ENCODE measurements at regions not wholly inside any gene's neighbourhood (a gene's known extent, or its start where the extent isn't known, plus 50 kb on each side); places are given as distances from the start of the nearest gene placed in this dataset.

- no peak for DNase-seq
- Histone ChIP-seq H4K91ac (ENCODE audit: insufficient read length, low read depth, low read length) (no peak overlapping the region), H3K27ac (ENCODE audit: insufficient read length, low read depth, low read length) (no peak overlapping the region), H3K79me2 (ENCODE audit: insufficient read depth, low read length) (no peaks in the 10 kb centered on the region), H3K4me2 (ENCODE audit: insufficient read depth, insufficient read length, low read length) (no peak overlapping the region), H3K27me3 (ENCODE audit: insufficient read depth, low read length) (no peaks in the 10 kb centered on the region), H3T11ph (ENCODE audit: low read length) (no peak overlapping the region), H2BK20ac (ENCODE audit: low read depth, low read length, poor library complexity, severe bottlenecking) (no peak overlapping the region), H3K56ac (ENCODE audit: insufficient read length, low read depth, low read length) (no peak overlapping the region), H3K9ac (ENCODE audit: extremely low read depth, insufficient read length, low read length) (no peak overlapping the region), H2BK120ac (ENCODE audit: low read depth, low read length, poor library complexity, severe bottlenecking) (no peak overlapping the region), H4K8ac (replicated peaks; ENCODE audit: insufficient read length, low read depth, low read length) (no peak overlapping the region), H3K23me2 (ENCODE audit: insufficient read length, low read depth, low read length, poor library complexity, severe bottlenecking) (no peaks in the 10 kb centered on the region), H2BK5ac (ENCODE audit: insufficient read length, low read length) (no peak overlapping the region), H3K14ac (ENCODE audit: insufficient read depth, low read length) (no peak overlapping the region), H3K4me1 (ENCODE audit: insufficient read depth, low read length) (no peaks in the 10 kb centered on the region), H4K5ac (ENCODE audit: insufficient read length, low read depth, low read length) (no peak overlapping the region), H3K9me3 (ENCODE audit: control insufficient read depth, low read depth, low read length) (no peaks in the 10 kb centered on the region), H2AFZ (ENCODE audit: low read length) (no peak overlapping the region), H2BK12ac (ENCODE audit: insufficient read length, low read depth, low read length) (no peak overlapping the region), H3K4ac (ENCODE audit: low read depth, low read length) (no peak overlapping the region), H3K79me1 (ENCODE audit: insufficient read depth, low read depth, low read length, poor library complexity, severe bottlenecking) (no peaks in the 10 kb centered on the region), H2AK5ac (ENCODE audit: insufficient read length, low read length) (no peak overlapping the region), H2BK15ac (ENCODE audit: low read depth, low read length) (no peak overlapping the region), H3K18ac (ENCODE audit: insufficient read length, low read depth, low read length) (no peak overlapping the region), H4K20me1 (ENCODE audit: control insufficient read depth, insufficient read depth, insufficient read length) (no peaks in the 10 kb centered on the region), H3K23ac (ENCODE audit: insufficient read length, low read depth, low read length) (no peak overlapping the region)
- Mint-ChIP-seq H3K4me3 (no peak overlapping the region), H3K4me1 (no peaks in the 10 kb centered on the region), H3K9me3 (no peaks in the 10 kb centered on the region), H3K36me3 (ENCODE audit: insufficient read depth in 1 of 3, low read depth in 3 of 3) (no peaks in the 10 kb centered on the region), H3K27me3 (ENCODE audit: low read depth) (no peaks in the 10 kb centered on the region), H3K27ac (no peak overlapping the region)
- no peak for TF ChIP-seq CTCF (conservative IDR thresholded peaks at IDR 0.05)
- no CpG with 5 or more reads among the region's 5 CpGs for WGBS (ENCODE audit: extremely low coverage, insufficient read length, low lambda C conversion rate)
Measured at GRCh38 chr4:63790377-63790776, 618.9 kb downstream of the TECRL start.

Measured in H9 (cell line).